Skeletal muscle satellite cell (primary cell): ENCODE measurements at regions not wholly inside any gene's neighbourhood (a gene's known extent, or its start where the extent isn't known, plus 50 kb on each side); places are given as distances from the start of the nearest gene placed in this dataset.

Experiments
- H3K27me3 ChIP-seq: 2 replicates; pipeline ENCODE4 v1.7.0; 2013; ENCODE audit warnings: low read length; ENCODE audit not compliant: control insufficient read depth, insufficient read depth
- H3K36me3 ChIP-seq: 2 replicates; pipeline ENCODE4 v1.7.0; 2013; ENCODE audit warnings: mild to moderate bottlenecking, control low read depth, low read length; ENCODE audit not compliant: insufficient read depth
- H3K4me1 ChIP-seq: 2 replicates; pipeline ENCODE4 v1.7.0; 2013; ENCODE audit warnings: low read length; ENCODE audit not compliant: control insufficient read depth, insufficient read depth
- H3K4me2 ChIP-seq: 2 replicates; pipeline ENCODE4 v1.7.0; 2013; ENCODE audit warnings: mild to moderate bottlenecking, low read length
- H3K4me3 ChIP-seq: 2 replicates; pipeline ENCODE4 v1.7.0; 2013; ENCODE audit warnings: low read length
- H3K9ac ChIP-seq: 2 replicates; pipeline ENCODE4 v1.7.0; 2013; ENCODE audit warnings: mild to moderate bottlenecking, low read depth, low read length, moderate library complexity
- H3K9me3 ChIP-seq: replicated peaks from 2 replicates; pipeline ENCODE4 v1.7.0; 2013; ENCODE audit warnings: mild to moderate bottlenecking, control low read depth, low read length

DNA sequence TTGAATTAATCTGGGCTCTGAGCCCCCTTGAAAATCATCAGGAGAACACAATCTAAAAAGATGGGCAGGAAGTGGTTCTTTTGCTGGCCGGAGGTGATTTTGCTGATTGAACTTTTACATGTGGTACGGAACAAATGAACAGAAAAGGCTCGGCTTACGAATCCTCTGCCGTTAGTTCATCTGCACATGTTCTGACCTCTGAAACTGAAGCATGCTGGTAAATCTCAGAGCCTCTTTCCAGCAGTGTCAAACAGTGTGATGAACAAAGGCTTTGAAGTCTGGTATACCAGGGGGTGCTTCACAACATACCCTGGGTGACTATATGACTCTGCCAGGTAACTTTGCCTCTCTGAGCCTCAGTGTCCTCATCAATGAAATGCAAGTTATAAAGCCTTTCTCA is 194.2 kb upstream of the C1QTNF7 start:
- Histone ChIP-seq H3K4me3 (peak overlapping the region; percentile 21), H3K4me2 (peak overlapping the region; percentile 54), H3K27me3 (peaks cover 9% of the 10 kb centered on the region), H3K4me1 (peaks cover 44% of the 10 kb centered on the region), H3K9me3 (no peaks in the 10 kb centered on the region), H3K9ac (peak overlapping the region; percentile 52), H3K36me3 (no peaks in the 10 kb centered on the region)

DNA sequence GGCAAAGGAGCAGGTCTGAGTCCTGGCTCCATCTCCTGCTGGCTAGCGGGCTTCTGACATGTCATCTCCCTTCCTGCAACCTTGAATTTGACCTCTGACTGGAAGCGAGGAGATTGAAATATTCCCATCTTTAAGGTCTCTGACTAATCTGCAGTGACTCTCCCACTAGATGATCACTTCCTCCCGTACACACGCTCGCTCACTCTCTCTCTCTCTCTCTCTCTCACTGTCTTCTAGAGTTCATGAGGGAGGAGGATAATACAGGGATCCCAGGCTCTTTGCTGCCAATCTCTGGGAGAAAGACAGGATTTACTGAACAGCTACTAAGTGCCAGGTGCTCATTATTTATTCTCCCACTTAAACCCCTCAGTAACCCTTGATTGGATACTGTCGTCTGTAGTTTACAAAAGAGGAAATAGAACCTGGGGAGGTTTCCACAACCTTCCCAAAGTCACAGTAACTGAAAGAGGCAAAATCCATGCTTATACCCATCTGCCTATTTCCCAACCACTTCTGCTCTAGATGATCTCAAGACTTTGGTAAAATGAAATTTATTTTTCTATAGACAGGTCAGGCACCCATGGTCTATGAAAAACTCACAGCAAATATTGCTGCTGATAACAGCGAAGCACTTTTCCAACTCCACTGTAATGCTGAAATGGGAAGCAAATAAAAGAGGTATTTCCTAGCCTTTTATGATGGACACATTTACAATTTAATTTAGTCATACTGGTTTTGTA is 193.5 kb upstream of the C1QTNF7 start:
- Histone ChIP-seq H3K4me3 (peak overlapping the region; percentile 23), H3K27me3 (peaks cover 9% of the 10 kb centered on the region), H3K4me2 (peak overlapping the region; percentile 57), H3K9ac (peak overlapping the region; percentile 59), H3K4me1 (peaks cover 44% of the 10 kb centered on the region), H3K36me3 (no peaks in the 10 kb centered on the region), H3K9me3 (no peaks in the 10 kb centered on the region)

DNA sequence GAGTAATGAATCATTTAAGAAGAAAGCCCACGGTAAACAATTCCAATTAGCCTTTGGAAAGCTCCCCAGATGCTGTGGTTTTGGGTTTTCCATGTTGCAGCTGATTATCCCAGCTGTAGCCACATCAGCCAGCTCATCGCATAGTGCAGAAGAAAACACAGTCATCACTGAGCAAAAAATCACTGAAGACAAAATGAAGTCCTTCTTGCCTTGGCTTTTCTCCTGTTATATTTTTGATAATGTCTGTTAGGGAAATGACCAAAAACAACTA is 193.0 kb upstream of the C1QTNF7 start:
- H3K36me3 ChIP-seq: no peaks in the 10 kb centered on the region
- peaks cover 9% of the 10 kb centered on the region for H3K27me3 ChIP-seq
- peak overlapping the region; percentile 39 for H3K9ac ChIP-seq
- H3K4me3 ChIP-seq: no peak overlapping the region
- peak overlapping the region; percentile 57 for H3K4me2 ChIP-seq
- H3K4me1 ChIP-seq: peaks cover 48% of the 10 kb centered on the region
- H3K9me3 ChIP-seq: no peaks in the 10 kb centered on the region

DNA sequence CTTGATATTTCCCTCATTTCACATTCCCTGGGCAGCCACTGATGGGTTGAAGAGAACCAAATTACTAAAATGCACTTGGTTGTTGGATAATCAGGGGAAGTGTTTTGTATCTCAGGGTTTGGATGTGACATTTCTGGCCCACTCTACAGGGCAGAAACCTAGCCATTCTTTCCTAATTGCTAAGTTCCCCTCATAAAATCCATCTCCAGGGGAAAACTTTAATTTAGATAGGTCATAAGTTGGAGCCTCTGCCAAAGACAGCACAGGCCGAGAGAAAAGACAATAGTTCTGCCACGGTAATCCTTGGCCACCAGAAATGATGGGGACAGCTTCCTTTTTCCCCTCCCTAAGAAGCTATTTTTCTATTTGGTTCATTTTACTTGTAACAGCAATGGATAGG is 192.7 kb upstream of the C1QTNF7 start:
- Histone ChIP-seq H3K36me3 (no peaks in the 10 kb centered on the region), H3K4me3 (no peak overlapping the region), H3K4me2 (peak overlapping the region; percentile 47), H3K27me3 (peaks cover 9% of the 10 kb centered on the region), H3K9ac (peak overlapping the region; percentile 39), H3K4me1 (peaks cover 49% of the 10 kb centered on the region), H3K9me3 (no peaks in the 10 kb centered on the region)

DNA sequence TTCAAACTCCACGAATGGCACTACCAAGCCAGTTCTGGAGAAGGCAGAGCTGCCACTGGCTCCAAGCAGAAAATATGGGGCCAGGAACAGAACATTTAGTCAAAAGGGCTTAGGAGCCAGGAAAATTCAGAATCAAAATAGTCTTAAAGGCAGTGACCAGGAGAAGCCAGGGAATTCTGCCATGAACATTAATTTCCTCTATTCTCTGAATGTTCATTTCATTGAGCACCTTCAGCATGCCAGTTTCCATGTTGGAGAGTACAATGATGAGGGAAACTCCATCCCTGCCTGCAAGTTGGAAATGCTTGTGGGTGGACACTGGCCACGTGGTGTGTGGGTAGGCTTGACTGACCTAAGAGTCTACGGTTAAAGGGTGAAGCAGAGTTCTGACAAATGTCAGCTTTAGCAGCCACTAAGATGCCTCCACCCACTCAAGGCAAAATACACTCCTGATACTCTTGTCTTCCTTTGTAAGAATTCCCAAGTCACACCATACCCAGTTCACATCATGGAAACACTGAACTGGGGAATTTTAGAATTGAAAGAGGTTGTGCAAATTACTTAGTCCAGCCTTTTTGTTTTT is 190.1 kb upstream of the C1QTNF7 start:
- Histone ChIP-seq H3K4me3 (no peak overlapping the region), H3K4me1 (peaks cover 37% of the 10 kb centered on the region), H3K36me3 (no peaks in the 10 kb centered on the region), H3K9ac (no peak overlapping the region), H3K9me3 (no peaks in the 10 kb centered on the region), H3K27me3 (peaks cover 9% of the 10 kb centered on the region), H3K4me2 (no peak overlapping the region)

DNA sequence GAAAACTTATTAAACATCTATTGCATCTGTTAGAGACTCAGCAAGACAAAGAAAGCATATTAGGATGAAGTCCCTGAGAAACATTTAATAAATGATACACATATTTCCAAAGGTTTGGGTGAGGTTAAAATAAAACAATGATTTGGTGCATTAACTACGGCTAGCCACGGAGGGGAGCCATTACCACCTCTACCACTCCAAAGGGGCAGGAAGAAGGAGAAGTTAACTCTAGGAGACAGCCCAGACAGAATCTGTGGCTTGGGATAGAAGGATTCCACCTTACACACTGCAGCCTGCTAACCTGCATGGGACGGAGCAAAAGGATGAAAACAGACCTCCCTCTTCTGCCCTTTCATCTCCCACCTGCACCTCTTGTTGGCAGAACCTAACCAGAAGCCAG is 189.1 kb upstream of the C1QTNF7 start:
- Histone ChIP-seq H3K9me3 (no peaks in the 10 kb centered on the region), H3K4me2 (no peak overlapping the region), H3K4me1 (peaks cover 28% of the 10 kb centered on the region), H3K4me3 (no peak overlapping the region), H3K27me3 (peaks cover 9% of the 10 kb centered on the region), H3K36me3 (no peaks in the 10 kb centered on the region), H3K9ac (no peak overlapping the region)

DNA sequence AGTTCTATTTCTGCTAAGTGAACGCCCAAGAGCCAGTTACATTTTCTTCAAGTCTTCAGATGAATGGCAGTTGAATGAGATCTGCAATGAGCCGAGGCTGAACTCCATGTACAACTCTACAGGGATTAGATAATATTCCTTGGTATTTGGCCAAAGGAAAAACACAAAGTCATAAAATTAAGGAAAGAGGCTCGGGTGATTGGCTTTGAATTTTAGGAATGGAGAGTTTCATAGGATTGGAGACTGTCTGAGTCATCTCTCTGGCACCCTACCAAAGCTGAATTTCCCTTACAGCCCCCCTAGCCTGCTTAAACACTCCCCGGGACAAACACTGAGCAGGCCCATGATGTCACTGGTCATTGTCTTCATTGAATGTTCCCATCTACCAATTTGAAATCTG is 188.0 kb upstream of the C1QTNF7 start:
- peaks cover 18% of the 10 kb centered on the region for H3K4me1 ChIP-seq
- H3K9me3 ChIP-seq: no peaks in the 10 kb centered on the region
- no peak overlapping the region for H3K4me3 ChIP-seq
- H3K27me3 ChIP-seq: peaks cover 9% of the 10 kb centered on the region
- H3K9ac ChIP-seq: no peak overlapping the region
- no peaks in the 10 kb centered on the region for H3K36me3 ChIP-seq
- H3K4me2 ChIP-seq: no peak overlapping the region

DNA sequence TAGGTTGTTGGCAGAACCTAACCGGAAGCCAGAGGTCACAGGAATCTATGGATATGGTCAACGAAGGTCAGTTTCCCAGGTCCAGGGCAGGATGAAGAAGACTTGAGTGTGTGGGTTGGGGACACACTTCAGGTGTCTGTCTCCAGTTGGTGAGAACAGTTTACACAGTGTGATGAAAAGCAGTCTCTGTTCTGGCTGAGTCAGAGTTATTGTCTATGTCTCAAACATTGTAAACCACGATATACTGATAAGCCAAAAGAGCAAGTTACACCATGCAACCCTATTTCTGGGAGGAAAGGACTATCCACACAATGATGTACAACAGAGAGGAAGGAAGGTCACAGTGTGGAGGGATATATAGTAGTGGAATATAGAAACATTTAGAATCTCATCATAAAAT is 187.1 kb upstream of the C1QTNF7 start:
- Histone ChIP-seq H3K4me2 (no peak overlapping the region), H3K9me3 (no peaks in the 10 kb centered on the region), H3K4me1 (peaks cover 9% of the 10 kb centered on the region), H3K4me3 (no peak overlapping the region), H3K9ac (no peak overlapping the region), H3K27me3 (peaks cover 9% of the 10 kb centered on the region), H3K36me3 (no peaks in the 10 kb centered on the region)

DNA sequence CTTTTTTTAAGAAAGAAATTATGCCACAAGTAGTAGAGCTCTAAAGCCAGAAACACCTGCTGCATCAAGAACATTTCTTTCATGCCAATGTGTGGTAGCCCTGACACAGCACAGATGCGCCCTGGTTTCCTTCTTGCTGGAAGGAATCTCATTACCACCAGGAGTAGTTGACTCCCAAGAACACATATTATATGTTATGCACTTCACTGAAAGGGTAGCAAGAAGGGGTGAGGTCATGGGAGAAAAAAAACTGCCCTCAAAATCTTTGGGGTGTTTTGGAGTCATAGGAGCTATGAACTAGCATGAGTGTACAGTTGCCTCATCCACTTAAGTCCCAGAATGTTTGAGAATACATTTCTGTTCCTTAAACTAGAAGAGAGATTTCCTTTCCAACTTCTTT is 185.8 kb upstream of the C1QTNF7 start:
- Histone ChIP-seq H3K4me2 (no peak overlapping the region), H3K4me3 (no peak overlapping the region), H3K36me3 (no peaks in the 10 kb centered on the region)

DNA sequence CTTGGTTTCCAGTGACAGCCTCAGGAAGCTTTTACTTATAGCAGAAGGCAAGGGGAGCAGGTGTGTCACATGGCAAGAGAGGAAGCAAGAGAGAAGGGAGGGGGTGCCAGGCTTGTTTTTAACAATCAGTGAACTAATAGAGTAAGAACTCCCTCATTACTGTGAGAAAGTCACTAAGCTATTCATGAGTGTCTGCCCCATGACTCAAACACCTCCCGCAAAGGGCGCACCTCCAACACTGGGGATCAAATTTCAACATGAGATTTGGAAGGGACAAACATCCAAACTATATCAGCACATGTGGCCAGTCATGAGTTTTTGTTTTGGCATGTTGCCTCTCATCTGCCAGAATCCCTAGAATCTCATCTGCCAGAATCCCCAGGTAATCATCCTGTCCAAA is 183.5 kb upstream of the C1QTNF7 start:
- Histone ChIP-seq H3K9ac (no peak overlapping the region), H3K4me1 (peaks cover 5% of the 10 kb centered on the region), H3K4me2 (no peak overlapping the region), H3K36me3 (no peaks in the 10 kb centered on the region), H3K9me3 (no peaks in the 10 kb centered on the region), H3K4me3 (no peak overlapping the region), H3K27me3 (no peaks in the 10 kb centered on the region)

More for the DNA sequence above, 185.8 kb upstream of the C1QTNF7 start:
- H3K4me1 ChIP-seq: peaks cover 5% of the 10 kb centered on the region
- no peak overlapping the region for H3K9ac ChIP-seq
- H3K27me3 ChIP-seq: peaks cover 9% of the 10 kb centered on the region
- H3K9me3 ChIP-seq: no peaks in the 10 kb centered on the region

DNA sequence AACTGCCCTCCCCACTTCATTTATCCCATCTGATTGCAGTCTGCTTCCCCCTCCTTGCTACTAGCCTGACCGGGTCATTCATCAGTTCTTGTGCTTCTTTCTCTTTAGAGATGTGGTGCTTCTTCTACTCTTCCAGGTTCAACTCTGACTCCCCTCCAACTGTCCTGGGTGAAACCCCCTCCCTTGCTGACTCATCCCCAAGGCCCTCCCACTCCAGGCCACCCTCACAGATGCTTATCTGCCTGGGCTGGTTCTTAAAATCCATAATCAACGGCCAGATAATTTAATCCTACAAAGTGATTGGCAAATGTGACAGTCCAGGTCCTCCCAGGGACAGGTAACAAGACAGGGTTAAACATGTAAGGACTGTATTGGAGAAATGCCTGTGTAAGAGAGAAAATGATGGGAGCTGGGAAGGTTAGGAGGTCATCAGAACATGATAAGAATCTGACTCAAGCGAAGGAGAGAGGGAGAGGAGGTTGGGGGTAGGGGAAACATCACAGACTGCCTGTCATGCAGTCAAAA is 182.8 kb upstream of the C1QTNF7 start:
- no peak overlapping the region for H3K4me2 ChIP-seq
- H3K9me3 ChIP-seq: no peaks in the 10 kb centered on the region
- H3K4me1 ChIP-seq: no peaks in the 10 kb centered on the region
- H3K9ac ChIP-seq: no peak overlapping the region
- H3K36me3 ChIP-seq: no peaks in the 10 kb centered on the region
- H3K27me3 ChIP-seq: no peaks in the 10 kb centered on the region
- no peak overlapping the region for H3K4me3 ChIP-seq

DNA sequence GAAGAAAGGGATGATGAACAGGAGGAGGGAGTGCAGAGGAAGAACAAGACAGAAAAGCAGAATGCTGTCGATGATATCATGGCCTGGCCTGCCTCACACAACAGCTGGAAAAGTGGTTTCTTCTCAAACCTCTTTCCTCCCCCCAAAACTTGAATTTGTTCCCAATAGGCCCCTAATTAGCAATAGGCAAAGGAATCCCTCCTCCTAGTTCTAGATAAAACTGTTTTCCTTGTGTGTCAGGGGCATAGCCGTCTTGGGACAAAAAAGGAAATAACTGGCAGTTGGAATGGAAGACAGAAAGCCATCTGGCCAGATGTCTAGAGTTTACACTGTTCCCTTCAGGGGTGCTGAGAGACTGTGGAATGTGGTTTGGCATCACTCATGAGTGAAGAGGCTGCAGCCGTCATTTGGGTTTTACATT is 177.8 kb upstream of the C1QTNF7 start:
- Histone ChIP-seq H3K4me1 (no peaks in the 10 kb centered on the region), H3K36me3 (no peaks in the 10 kb centered on the region), H3K4me2 (no peak overlapping the region), H3K9me3 (no peaks in the 10 kb centered on the region), H3K4me3 (no peak overlapping the region), H3K9ac (no peak overlapping the region), H3K27me3 (peaks cover 6% of the 10 kb centered on the region)
